ENCODE measurements at regions not wholly inside any gene's neighbourhood (a gene's known extent, or its start where the extent isn't known, plus 50 kb on each side); places are given as distances from the start of the nearest gene placed in this dataset.
"Not testable (repeated sequence)": the region's sequence is repeated elsewhere in the genome, so short reads cannot be mapped to it uniquely, and the experiment has no call there.

GRCh38 chr16:32478406-32478805 is 197.6 kb downstream of the TP53TG3 start:
- ATAC-seq; DNase-seq; intact Hi-C loops (cut with DNase I, micrococcal nuclease): not testable (repeated sequence)

GRCh38 chr16:32477551-32477950 is 198.4 kb downstream of the TP53TG3 start:
- intact Hi-C loops (cut with DNase I, micrococcal nuclease); DNase-seq; ATAC-seq: not testable (repeated sequence)

GRCh38 chr16:32474365-32474764 is 201.6 kb downstream of the TP53TG3 start:
- ATAC-seq; intact Hi-C loops (cut with DNase I, micrococcal nuclease); DNase-seq: not testable (repeated sequence)

- DNase-seq; ATAC-seq; intact Hi-C loops (cut with DNase I, micrococcal nuclease): not testable (repeated sequence)
These were observed 208.6 kb downstream of the TP53TG3D start for GRCh38 chr16:32461666-32462065.

- intact Hi-C loops (cut with DNase I, micrococcal nuclease); ATAC-seq: not testable (repeated sequence)
- peak in 1 of 2 donors; percentile 22 for DNase-seq
These were observed 207.9 kb downstream of the TP53TG3D start for GRCh38 chr16:32461001-32461400.
